Vagina (tissue), 2 donors: ENCODE measurements at regions not wholly inside any gene's neighbourhood (a gene's known extent, or its start where the extent isn't known, plus 50 kb on each side); places are given as distances from the start of the nearest gene placed in this dataset.

Source experiments
- CTCF ChIP-seq, 3 experiments: fragments of 450-650 bp in 2 of 3; fragments of 200-600 bp in 1 of 3; sonication (generic) in 1 of 3; IDR thresholded peaks; one replicate each; pipeline ENCODE4 v1.5.1; 2017 to 2019; ENCODE audit warnings: antibody characterized with exemption in 3 of 3, mild to moderate bottlenecking in 2 of 3, moderate library complexity in 2 of 3
- POLR2AphosphoS5 ChIP-seq, 2 donors: sonication (generic); formaldehyde crosslinking; IDR thresholded peaks; one replicate each; pipeline ENCODE4 v1.9.0; 2017; ENCODE audit warnings: antibody characterized with exemption in 2 of 2, mild to moderate bottlenecking in 2 of 2, low read depth in 1 of 2; ENCODE audit not compliant: insufficient read depth in 1 of 2

- TF ChIP-seq CTCF (IDR thresholded peaks at IDR 0.05) (peak in 1 of 3 experiments; percentile 20), POLR2AphosphoS5 (IDR thresholded peaks at IDR 0.05; ENCODE audit: insufficient read depth in 1 of 2, low read depth in 1 of 2) (no peak)
Measured at GRCh38 chr11:19326499-19326898, 85.8 kb upstream of the E2F8 start.
